NB4 (cell line): ENCODE measurements at regions not wholly inside any gene's neighbourhood (a gene's known extent, or its start where the extent isn't known, plus 50 kb on each side); places are given as distances from the start of the nearest gene placed in this dataset.

Experiments used
- DNase-seq: peaks from one replicate; pipeline ENCODE4 v3.0.0; 2010; ENCODE audit warnings: low read depth
- H3K4me3 ChIP-seq: one replicate; pipeline ENCODE4 v1.5.1; 2011; ENCODE audit warnings: mild to moderate bottlenecking, low read depth, low read length, moderate library complexity
- MYC ChIP-seq: IDR thresholded peaks from 2 replicates; pipeline ENCODE4 v1.6.1; 2011; ENCODE audit warnings: low read depth, low read length
- POLR2A ChIP-seq: IDR thresholded peaks from 2 replicates; pipeline ENCODE4 v1.6.1; 2011; ENCODE audit warnings: mild to moderate bottlenecking; ENCODE audit not compliant: insufficient read length; ENCODE audit errors: extremely low read depth
- TF ChIP-seq, protein P1 (sequence below): IDR thresholded peaks from one replicate; pipeline ENCODE4 v1.5.1; 2012; ENCODE audit warnings: low read depth, low read length
- TF ChIP-seq, protein P2 (sequence below): IDR thresholded peaks from 2 replicates; pipeline ENCODE4 v1.6.1; 2011; ENCODE audit warnings: low read depth, low read length

GRCh38 chr5:99906776-99907175 is 628.4 kb upstream of the FAM174A start:
- no peak overlapping the region for H3K4me3 ChIP-seq
- TF ChIP-seq, protein P1, sequence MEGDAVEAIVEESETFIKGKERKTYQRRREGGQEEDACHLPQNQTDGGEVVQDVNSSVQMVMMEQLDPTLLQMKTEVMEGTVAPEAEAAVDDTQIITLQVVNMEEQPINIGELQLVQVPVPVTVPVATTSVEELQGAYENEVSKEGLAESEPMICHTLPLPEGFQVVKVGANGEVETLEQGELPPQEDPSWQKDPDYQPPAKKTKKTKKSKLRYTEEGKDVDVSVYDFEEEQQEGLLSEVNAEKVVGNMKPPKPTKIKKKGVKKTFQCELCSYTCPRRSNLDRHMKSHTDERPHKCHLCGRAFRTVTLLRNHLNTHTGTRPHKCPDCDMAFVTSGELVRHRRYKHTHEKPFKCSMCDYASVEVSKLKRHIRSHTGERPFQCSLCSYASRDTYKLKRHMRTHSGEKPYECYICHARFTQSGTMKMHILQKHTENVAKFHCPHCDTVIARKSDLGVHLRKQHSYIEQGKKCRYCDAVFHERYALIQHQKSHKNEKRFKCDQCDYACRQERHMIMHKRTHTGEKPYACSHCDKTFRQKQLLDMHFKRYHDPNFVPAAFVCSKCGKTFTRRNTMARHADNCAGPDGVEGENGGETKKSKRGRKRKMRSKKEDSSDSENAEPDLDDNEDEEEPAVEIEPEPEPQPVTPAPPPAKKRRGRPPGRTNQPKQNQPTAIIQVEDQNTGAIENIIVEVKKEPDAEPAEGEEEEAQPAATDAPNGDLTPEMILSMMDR: no peak
- TF ChIP-seq POLR2A: no peak
- no peak for TF ChIP-seq MYC
- TF ChIP-seq, protein P2, sequence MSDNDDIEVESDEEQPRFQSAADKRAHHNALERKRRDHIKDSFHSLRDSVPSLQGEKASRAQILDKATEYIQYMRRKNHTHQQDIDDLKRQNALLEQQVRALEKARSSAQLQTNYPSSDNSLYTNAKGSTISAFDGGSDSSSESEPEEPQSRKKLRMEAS: no peak
- DNase-seq: no peak

GRCh38 chr5:99901972-99902371 is 633.2 kb upstream of the FAM174A start:
- TF ChIP-seq, protein P1: no peak
- no peak for TF ChIP-seq POLR2A
- H3K4me3 ChIP-seq: no peak overlapping the region
- DNase-seq: no peak

DNA sequence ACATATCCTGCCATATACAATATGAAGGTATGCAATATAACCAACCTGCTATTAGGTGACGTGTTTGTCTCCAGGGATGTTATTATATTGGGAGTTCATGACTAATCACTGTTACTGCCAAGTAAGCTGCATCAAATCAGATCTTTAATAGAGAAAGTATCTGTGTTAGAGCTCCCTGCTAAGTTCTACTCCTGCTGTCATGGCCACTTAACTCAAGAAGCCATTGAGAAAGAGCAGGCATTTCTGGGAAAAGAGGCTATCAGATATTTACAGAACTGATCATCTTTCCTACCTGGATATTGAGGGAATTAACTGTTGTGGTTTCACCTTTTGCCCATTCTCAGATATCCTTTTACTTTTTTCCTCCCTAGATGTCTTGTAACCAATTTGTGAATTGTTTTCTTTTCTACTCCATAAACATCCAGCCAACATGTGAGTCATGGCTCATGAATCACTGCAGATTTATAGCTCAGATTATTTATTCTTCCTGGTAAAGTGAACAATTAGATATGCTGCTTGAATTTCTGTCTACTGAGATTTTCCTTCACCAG is 634.8 kb upstream of the FAM174A start:
- no peak overlapping the region for H3K4me3 ChIP-seq
- TF ChIP-seq, protein P2: no peak
- TF ChIP-seq, protein P1: no peak
- TF ChIP-seq POLR2A: no peak
- TF ChIP-seq MYC: no peak
- DNase-seq: no peak

GRCh38 chr5:99879791-99880511 is 655.2 kb upstream of the FAM174A start:
- TF ChIP-seq MYC (no peak), POLR2A (no peak)
- TF ChIP-seq, protein P2: no peak
- TF ChIP-seq, protein P1: no peak
- no peak overlapping the region for H3K4me3 ChIP-seq
- no peak for DNase-seq

- TF ChIP-seq POLR2A (no peak), MYC (no peak)
- TF ChIP-seq, protein P1: no peak
- TF ChIP-seq, protein P2: no peak
- DNase-seq: no peak
- H3K4me3 ChIP-seq: no peak overlapping the region
These were observed 656.3 kb upstream of the FAM174A start for GRCh38 chr5:99878830-99879229.

DNA sequence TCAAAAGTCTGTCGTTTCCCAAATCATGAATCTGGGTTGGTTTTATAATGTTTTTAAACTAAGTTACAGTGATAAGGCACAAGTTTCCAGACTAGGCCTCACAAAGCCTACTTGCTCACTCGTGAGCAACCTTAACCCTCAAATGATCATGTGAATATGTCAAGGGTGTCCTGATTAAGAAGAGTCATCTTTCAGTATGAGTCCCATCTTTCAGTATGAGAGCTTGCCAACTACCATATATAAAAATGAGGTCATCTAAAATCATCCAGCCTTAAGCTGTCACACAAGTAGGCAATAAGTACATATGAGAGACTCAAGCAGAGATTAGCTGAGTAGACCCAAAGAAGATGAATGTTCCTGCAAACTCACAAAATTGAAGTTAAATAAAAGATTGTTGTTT is 668.4 kb upstream of the FAM174A start:
- no peak for DNase-seq
- TF ChIP-seq POLR2A: no peak
- TF ChIP-seq, protein P1: no peak
- no peak overlapping the region for H3K4me3 ChIP-seq
